Ascending aorta (tissue), 2 donors: ENCODE measurements at regions not wholly inside any gene's neighbourhood (a gene's known extent, or its start where the extent isn't known, plus 50 kb on each side); places are given as distances from the start of the nearest gene placed in this dataset.
A peak's percentile ranks its signal among the peaks of the same experiment; 100 is the strongest.
"Not testable (repeated sequence)": the region's sequence is repeated elsewhere in the genome, so short reads cannot be mapped to it uniquely, and the experiment has no call there.

Source experiments
- DNase-seq, 2 donors: peaks; one replicate each; pipeline ENCODE4 v3.0.0-alpha.2; 2019; ENCODE audit warnings: low spot score in 2 of 2
- H3K27ac ChIP-seq, 2 donors: fragments of 200-600 bp; sonication (generic); one replicate each; pipeline ENCODE4 v1.5.1; 2016 to 2017; ENCODE audit warnings: mild to moderate bottlenecking in 1 of 2
- H3K27me3 ChIP-seq: fragments of 200-600 bp; sonication (generic); one replicate; pipeline ENCODE4 v1.5.1; 2017
- H3K36me3 ChIP-seq, 2 donors: fragments of 200-600 bp; sonication (generic); one replicate each; pipeline ENCODE4 v1.5.1; 2016
- H3K4me1 ChIP-seq, 2 donors: fragments of 200-600 bp; sonication (generic); one replicate each; pipeline ENCODE4 v1.5.1; 2016 to 2017; ENCODE audit warnings: mild to moderate bottlenecking in 1 of 2
- H3K4me3 ChIP-seq, 2 donors: fragments of 200-600 bp; sonication (generic); one replicate each; pipeline ENCODE4 v1.5.1; 2016 to 2017; ENCODE audit warnings: mild to moderate bottlenecking in 1 of 2
- H3K9me3 ChIP-seq, 2 donors: fragments of 200-600 bp; sonication (generic); one replicate each; pipeline ENCODE4 v1.5.1; 2016
- intact Hi-C: fragments of 100-400 bp; cut with DNase I; formaldehyde crosslinking; loops from one replicate; pipeline ENCODE4 v1.15.1; 2023
- TF ChIP-seq, protein P1 (sequence below), 3 experiments: fragments of 200-600 bp in 2 of 3; fragments of 450-650 bp in 1 of 3; sonication (generic) in 2 of 3; IDR thresholded peaks; one replicate each; pipeline ENCODE4 v1.5.1; 2016 to 2019; ENCODE audit warnings: antibody characterized with exemption in 3 of 3, mild to moderate bottlenecking in 1 of 3, moderate library complexity in 1 of 3

DNA sequence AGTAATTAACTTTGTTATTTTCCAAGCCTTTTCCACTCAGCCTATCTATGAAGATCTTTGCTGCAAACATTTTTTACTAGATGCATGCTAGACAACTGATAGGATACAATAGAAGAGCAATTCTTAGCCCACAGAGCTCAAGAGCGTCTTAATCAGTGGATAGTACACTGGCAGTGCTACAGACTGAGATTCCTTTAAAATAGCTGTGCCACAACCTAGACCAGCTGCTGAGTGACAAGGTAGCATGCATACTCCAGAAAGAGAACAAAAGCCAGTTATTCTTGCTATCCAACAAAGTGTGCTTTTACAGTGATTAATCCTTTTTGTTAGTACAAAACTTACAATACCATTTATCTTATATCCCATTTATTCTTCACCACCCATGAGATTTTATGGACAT is 507.9 kb upstream of the SYT4 start:
- TF ChIP-seq, protein P1, sequence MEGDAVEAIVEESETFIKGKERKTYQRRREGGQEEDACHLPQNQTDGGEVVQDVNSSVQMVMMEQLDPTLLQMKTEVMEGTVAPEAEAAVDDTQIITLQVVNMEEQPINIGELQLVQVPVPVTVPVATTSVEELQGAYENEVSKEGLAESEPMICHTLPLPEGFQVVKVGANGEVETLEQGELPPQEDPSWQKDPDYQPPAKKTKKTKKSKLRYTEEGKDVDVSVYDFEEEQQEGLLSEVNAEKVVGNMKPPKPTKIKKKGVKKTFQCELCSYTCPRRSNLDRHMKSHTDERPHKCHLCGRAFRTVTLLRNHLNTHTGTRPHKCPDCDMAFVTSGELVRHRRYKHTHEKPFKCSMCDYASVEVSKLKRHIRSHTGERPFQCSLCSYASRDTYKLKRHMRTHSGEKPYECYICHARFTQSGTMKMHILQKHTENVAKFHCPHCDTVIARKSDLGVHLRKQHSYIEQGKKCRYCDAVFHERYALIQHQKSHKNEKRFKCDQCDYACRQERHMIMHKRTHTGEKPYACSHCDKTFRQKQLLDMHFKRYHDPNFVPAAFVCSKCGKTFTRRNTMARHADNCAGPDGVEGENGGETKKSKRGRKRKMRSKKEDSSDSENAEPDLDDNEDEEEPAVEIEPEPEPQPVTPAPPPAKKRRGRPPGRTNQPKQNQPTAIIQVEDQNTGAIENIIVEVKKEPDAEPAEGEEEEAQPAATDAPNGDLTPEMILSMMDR (IDR thresholded peaks at IDR 0.05): no peak
- intact Hi-C loops: no loop called here
- H3K27ac ChIP-seq: no peak overlapping the region

DNA sequence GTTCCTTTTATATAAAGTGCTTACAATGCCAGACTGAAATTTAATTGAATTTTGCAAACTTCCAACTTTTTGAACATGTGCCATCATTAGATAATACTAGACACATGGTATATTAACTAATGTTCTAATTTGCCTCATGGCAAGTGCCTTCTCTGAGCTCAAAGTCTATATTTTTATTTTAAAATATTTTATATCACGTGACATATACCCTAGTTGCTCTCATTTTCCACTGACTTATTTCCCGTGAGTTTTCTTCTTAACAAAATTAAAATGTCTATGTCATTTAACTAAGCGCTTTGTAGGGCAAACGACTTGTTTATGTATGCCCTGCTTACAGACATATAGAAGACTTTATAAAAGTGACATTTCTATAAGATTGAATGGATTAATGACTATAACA is 509.6 kb upstream of the SYT4 start:
- H3K27ac ChIP-seq: no peak overlapping the region
- H3K36me3 ChIP-seq: no peaks in the 10 kb centered on the region
- no peaks in the 10 kb centered on the region for H3K27me3 ChIP-seq
- TF ChIP-seq, protein P1 (IDR thresholded peaks at IDR 0.05): no peak
- no peaks in the 10 kb centered on the region for H3K9me3 ChIP-seq
- no peaks in the 10 kb centered on the region for H3K4me1 ChIP-seq
- no peak overlapping the region for H3K4me3 ChIP-seq
- intact Hi-C loops: no loop called here
- DNase-seq: no peak

More for the DNA sequence above, 507.9 kb upstream of the SYT4 start:
- Histone ChIP-seq H3K36me3 (no peaks in the 10 kb centered on the region), H3K4me3 (no peak overlapping the region), H3K27me3 (no peaks in the 10 kb centered on the region), H3K4me1 (no peaks in the 10 kb centered on the region), H3K9me3 (no peaks in the 10 kb centered on the region)
- no peak for DNase-seq

DNA sequence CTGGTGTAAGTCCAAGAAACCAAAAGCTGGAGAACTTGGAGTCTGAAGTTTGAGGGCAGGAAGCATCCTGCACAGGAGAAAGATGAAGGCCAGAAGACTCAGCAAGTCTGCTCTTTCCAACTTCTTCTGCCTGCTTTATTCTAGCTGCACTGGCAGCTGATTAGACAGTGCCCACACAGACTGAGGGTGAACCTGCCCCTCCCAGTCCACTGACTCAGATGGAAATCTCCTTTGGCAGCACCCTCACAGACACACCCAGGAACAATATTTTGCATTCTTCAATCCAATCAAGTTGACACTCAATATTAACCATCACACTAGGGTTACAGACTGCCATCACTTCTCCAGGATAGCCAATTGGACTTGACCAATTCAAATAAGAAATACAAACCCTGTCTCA is 510.4 kb upstream of the SYT4 start:
- intact Hi-C loops: not testable (repeated sequence)

DNA sequence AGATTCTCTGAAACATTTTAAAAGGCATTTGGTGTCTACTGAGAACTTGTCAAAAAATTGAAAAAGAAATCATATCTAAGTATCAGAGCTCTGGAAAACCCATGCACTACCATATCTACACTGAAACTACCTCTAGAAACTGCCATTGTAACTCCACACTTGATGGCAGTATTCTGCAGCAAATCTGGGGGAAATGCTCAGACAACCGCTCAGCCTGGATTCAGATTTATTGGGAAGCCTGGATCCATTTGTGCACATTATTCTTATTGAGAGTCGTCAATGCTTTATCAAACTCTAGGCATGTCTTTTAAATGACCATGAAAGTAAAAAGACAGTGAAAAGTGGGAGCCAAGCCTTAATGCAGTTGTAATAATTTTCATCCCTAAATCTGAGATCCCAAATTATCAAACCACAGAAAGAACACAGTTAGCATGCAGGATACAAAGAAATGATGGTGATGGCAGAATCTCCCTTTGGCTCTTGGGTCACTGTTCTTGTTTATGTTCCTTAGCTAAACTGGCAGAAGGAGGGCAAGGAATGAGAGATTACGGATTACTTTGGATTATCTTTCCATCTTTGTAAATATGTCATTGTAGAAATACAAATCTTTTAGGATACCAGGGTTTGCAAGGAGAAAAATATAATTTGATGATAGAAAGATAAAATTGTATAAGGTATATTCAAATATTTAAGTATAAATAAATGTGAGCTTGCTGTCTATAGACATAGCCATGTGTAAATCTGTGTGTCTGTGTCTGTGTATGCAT is 512.1 kb upstream of the SYT4 start:
- H3K36me3 ChIP-seq: no peaks in the 10 kb centered on the region
- DNase-seq: no peak
- no peak overlapping the region for H3K27ac ChIP-seq
- intact Hi-C loops: no loop called here
- no peaks in the 10 kb centered on the region for H3K9me3 ChIP-seq
- no peaks in the 10 kb centered on the region for H3K27me3 ChIP-seq
- no peak overlapping the region for H3K4me3 ChIP-seq
- H3K4me1 ChIP-seq: no peaks in the 10 kb centered on the region
- TF ChIP-seq, protein P1 (IDR thresholded peaks at IDR 0.05): peak in 1 of 3 experiments; percentile 9

More for the DNA sequence above, 510.4 kb upstream of the SYT4 start:
- H3K9me3 ChIP-seq, H3K36me3 ChIP-seq, H3K4me1 ChIP-seq, H3K4me3 ChIP-seq, DNase-seq, H3K27me3 ChIP-seq, H3K27ac ChIP-seq: not testable (repeated sequence)

DNA sequence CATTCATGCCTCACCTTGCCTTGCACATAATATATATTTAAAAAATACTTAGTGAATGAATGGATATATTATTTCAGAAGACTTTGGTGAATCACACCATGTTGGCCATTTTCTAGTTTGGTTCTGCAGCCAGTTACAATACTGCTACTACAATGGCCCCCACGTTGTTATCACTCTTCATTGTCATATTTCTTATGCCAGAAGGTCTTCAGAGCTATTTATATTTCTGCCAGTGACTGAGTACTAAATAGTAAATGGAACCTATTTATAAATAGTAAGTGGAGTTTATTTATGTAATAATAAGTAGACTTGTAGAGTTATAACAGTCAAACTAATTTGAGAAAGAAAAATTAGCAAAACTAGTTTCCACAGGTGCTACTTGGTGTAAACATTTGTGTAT is 516.6 kb upstream of the SYT4 start:
- intact Hi-C loops: no loop called here
- no peak overlapping the region for H3K4me3 ChIP-seq
- H3K27me3 ChIP-seq: no peaks in the 10 kb centered on the region
- H3K4me1 ChIP-seq: no peaks in the 10 kb centered on the region
- DNase-seq: no peak
- H3K27ac ChIP-seq: no peak overlapping the region
- H3K9me3 ChIP-seq: no peaks in the 10 kb centered on the region
- H3K36me3 ChIP-seq: no peaks in the 10 kb centered on the region
- TF ChIP-seq, protein P1 (IDR thresholded peaks at IDR 0.05): no peak

DNA sequence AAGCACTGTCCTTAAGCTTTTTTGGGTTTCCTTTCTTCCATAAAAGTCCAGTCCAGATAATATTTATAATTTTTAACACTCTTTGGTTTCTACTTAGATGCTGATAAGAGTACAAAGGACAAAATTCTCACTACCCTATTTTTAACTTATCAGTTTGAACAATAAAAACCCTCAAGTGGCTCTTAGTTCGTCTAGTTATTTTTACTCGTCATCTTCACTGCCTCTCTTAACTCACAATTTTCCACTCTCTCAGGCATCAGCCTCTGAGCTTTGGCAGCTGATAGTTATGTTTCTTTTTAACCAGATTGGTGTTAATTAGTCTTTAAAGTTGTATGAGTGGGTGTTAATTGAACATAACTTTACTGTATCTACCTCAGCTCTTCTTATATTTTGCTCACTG is 517.1 kb upstream of the SYT4 start:
- no peak overlapping the region for H3K4me3 ChIP-seq
- H3K27me3 ChIP-seq: no peaks in the 10 kb centered on the region
- H3K9me3 ChIP-seq: no peaks in the 10 kb centered on the region
- no peaks in the 10 kb centered on the region for H3K4me1 ChIP-seq
- no peak for DNase-seq
- intact Hi-C loops: no loop called here
- no peak overlapping the region for H3K27ac ChIP-seq
- TF ChIP-seq, protein P1 (IDR thresholded peaks at IDR 0.05): no peak
- no peaks in the 10 kb centered on the region for H3K36me3 ChIP-seq
